ENCODE measurements at regions not wholly inside any gene's neighbourhood (a gene's known extent, or its start where the extent isn't known, plus 50 kb on each side); places are given as distances from the start of the nearest gene placed in this dataset.

GRCh38 chr3:94937980-94938379, 875.1 kb downstream of the NSUN3 start:
- ChIA-PET CTCF (no interaction called here), POLR2A (no interaction called here)
- ATAC-seq (ENCODE audit: low read depth), result no peak
- Histone ChIP-seq H3K27ac (ENCODE audit: low read length in 2 of 2) (no peak overlapping the region), H2AFZ (ENCODE audit: insufficient read depth, low read depth, low read length, poor library complexity, severe bottlenecking) (no peak overlapping the region), H4K20me1 (ENCODE audit: control insufficient read depth, insufficient read depth, low read length, poor library complexity, severe bottlenecking) (no peaks in the 10 kb centered on the region), H3K9me3 (ENCODE audit: control extremely low read depth in 1 of 3, control insufficient read depth in 2 of 3, insufficient read depth in 1 of 3, low read length in 2 of 3) (peaks cover 0 to 7% (median 3%) of the 10 kb centered on the region in 3 donors), H3K36me3 (replicated peaks in 1 of 2; ENCODE audit: control extremely low read depth in 1 of 2, control insufficient read depth in 1 of 2, extremely low read depth in 1 of 2, insufficient read depth in 2 of 2, low read length in 1 of 2) (no peaks in the 10 kb centered on the region), H3K27me3 (replicated peaks in 1 of 4; ENCODE audit: control extremely low read depth in 1 of 4, control insufficient read depth in 3 of 4, insufficient read depth in 4 of 4, low read length in 3 of 4) (no peaks in the 10 kb centered on the region), H3K79me2 (ENCODE audit: control insufficient read depth, insufficient read depth, low read length) (no peaks in the 10 kb centered on the region), H3K4me1 (ENCODE audit: control insufficient read depth in 2 of 2, insufficient read depth in 2 of 2, low read length in 2 of 2) (no peaks in the 10 kb centered on the region), H3K4me3 (ENCODE audit: control extremely low read depth in 1 of 5, extremely low read depth in 1 of 5, insufficient read depth in 1 of 5, low read depth in 2 of 5, low read length in 4 of 5) (no peak overlapping the region), H3K4me2 (replicated peaks; ENCODE audit: low read depth, low read length, poor library complexity, severe bottlenecking) (no peak overlapping the region), H3K9ac (ENCODE audit: low read length) (no peak overlapping the region)
- TF ChIP-seq, protein P1, sequence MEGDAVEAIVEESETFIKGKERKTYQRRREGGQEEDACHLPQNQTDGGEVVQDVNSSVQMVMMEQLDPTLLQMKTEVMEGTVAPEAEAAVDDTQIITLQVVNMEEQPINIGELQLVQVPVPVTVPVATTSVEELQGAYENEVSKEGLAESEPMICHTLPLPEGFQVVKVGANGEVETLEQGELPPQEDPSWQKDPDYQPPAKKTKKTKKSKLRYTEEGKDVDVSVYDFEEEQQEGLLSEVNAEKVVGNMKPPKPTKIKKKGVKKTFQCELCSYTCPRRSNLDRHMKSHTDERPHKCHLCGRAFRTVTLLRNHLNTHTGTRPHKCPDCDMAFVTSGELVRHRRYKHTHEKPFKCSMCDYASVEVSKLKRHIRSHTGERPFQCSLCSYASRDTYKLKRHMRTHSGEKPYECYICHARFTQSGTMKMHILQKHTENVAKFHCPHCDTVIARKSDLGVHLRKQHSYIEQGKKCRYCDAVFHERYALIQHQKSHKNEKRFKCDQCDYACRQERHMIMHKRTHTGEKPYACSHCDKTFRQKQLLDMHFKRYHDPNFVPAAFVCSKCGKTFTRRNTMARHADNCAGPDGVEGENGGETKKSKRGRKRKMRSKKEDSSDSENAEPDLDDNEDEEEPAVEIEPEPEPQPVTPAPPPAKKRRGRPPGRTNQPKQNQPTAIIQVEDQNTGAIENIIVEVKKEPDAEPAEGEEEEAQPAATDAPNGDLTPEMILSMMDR (IDR thresholded peaks at IDR 0.05), result no peak
- TF ChIP-seq EZH2 (IDR thresholded peaks at IDR 0.05; ENCODE audit: borderline replicate concordance, insufficient read depth, low read depth, low read length, poor library complexity, severe bottlenecking), result no peak
- Mint-ChIP-seq H3K4me1 (no peaks in the 10 kb centered on the region), H3K27ac (no peak overlapping the region), H3K9me3 (ENCODE audit: insufficient read depth) (peaks cover 2% of the 10 kb centered on the region), H3K4me3 (no peak overlapping the region), H3K27me3 (no peaks in the 10 kb centered on the region)
- intact Hi-C loops (cut with micrococcal nuclease), result no loop called here
- no peak for DNase-seq
- 97% methylated on average over 30 of the region's 34 CpGs for WGBS (ENCODE audit: insufficient coverage)

GRCh38 chr3:94946683-94947082, 883.8 kb downstream of the NSUN3 start:
- Histone ChIP-seq H3K36me3 (replicated peaks in 1 of 2; ENCODE audit: control extremely low read depth in 1 of 2, control insufficient read depth in 1 of 2, extremely low read depth in 1 of 2, insufficient read depth in 2 of 2, low read length in 1 of 2) (no peaks in the 10 kb centered on the region), H3K27me3 (replicated peaks in 1 of 4; ENCODE audit: control extremely low read depth in 1 of 4, control insufficient read depth in 3 of 4, insufficient read depth in 4 of 4, low read length in 3 of 4) (no peaks in the 10 kb centered on the region), H2AFZ (ENCODE audit: insufficient read depth, low read depth, low read length, poor library complexity, severe bottlenecking) (no peak overlapping the region), H3K9me3 (ENCODE audit: control extremely low read depth in 1 of 3, control insufficient read depth in 2 of 3, insufficient read depth in 1 of 3, low read length in 2 of 3) (peaks cover 0 to 9% (median 0%) of the 10 kb centered on the region in 3 donors), H4K20me1 (ENCODE audit: control insufficient read depth, insufficient read depth, low read length, poor library complexity, severe bottlenecking) (no peaks in the 10 kb centered on the region), H3K4me2 (replicated peaks; ENCODE audit: low read depth, low read length, poor library complexity, severe bottlenecking) (no peak overlapping the region), H3K79me2 (ENCODE audit: control insufficient read depth, insufficient read depth, low read length) (no peaks in the 10 kb centered on the region), H3K4me1 (ENCODE audit: control insufficient read depth in 2 of 2, insufficient read depth in 2 of 2, low read length in 2 of 2) (no peaks in the 10 kb centered on the region), H3K9ac (ENCODE audit: low read length) (no peak overlapping the region), H3K4me3 (ENCODE audit: control extremely low read depth in 1 of 5, extremely low read depth in 1 of 5, insufficient read depth in 1 of 5, low read depth in 2 of 5, low read length in 4 of 5) (no peak overlapping the region), H3K27ac (ENCODE audit: low read length in 2 of 2) (no peak overlapping the region)
- no peak overlapping the region for H3K4me3 Mint-ChIP-seq
- no peaks in the 10 kb centered on the region for H3K27me3 Mint-ChIP-seq
- ChIA-PET CTCF (no interaction called here), POLR2A (no interaction called here)
- no peak for ATAC-seq (ENCODE audit: low read depth)
- intact Hi-C loops (cut with micrococcal nuclease), result no loop called here
- TF ChIP-seq, protein P1 (IDR thresholded peaks at IDR 0.05), result no peak
- TF ChIP-seq EZH2 (IDR thresholded peaks at IDR 0.05; ENCODE audit: borderline replicate concordance, insufficient read depth, low read depth, low read length, poor library complexity, severe bottlenecking), result no peak
- no peak overlapping the region for H3K27ac Mint-ChIP-seq
- no peak for DNase-seq
- peaks cover 9% of the 10 kb centered on the region for H3K9me3 Mint-ChIP-seq (ENCODE audit: insufficient read depth)
- H3K4me1 Mint-ChIP-seq, result no peaks in the 10 kb centered on the region
- 90% methylated on average over 2 of the region's 6 CpGs for WGBS (ENCODE audit: insufficient coverage)

All from B cell (primary cell).